Activated T-cell treated with anti-CD3 and anti-CD28 coated beads, Interleukin-2, amount 50 U/mL, for 72 hours (primary cell): ENCODE measurements at regions not wholly inside any gene's neighbourhood (a gene's known extent, or its start where the extent isn't known, plus 50 kb on each side); places are given as distances from the start of the nearest gene placed in this dataset.
"Not testable (repeated sequence)": the region's sequence is repeated elsewhere in the genome, so short reads cannot be mapped to it uniquely, and the experiment has no call there.

ENCODE experiments used
- ATAC-seq, 2 donors: fragments of 150-1000 bp; cut with Tn5 transposase; replicated peaks in 1 of 2; 2 replicates each; pipeline ENCODE4 v1.10.0; 2021; ENCODE audit warnings: moderate library complexity in 2 of 2, mild to moderate bottlenecking in 1 of 2
- DNase-seq, 2 donors: peaks; one replicate each; pipeline ENCODE4 v3.0.0; 2021 to 2022; ENCODE audit warnings: mixed read lengths in 1 of 2
- H3K27ac Mint-ChIP-seq: one replicate; pipeline ENCODE4 v1.8.0; 2022; ENCODE audit warnings: mild to moderate bottlenecking, moderate library complexity, mixed read lengths
- H3K27me3 Mint-ChIP-seq: one replicate; pipeline ENCODE4 v1.8.0; 2022; ENCODE audit warnings: low read depth, mixed read lengths
- H3K36me3 Mint-ChIP-seq, 2 donors: one replicate each; pipeline ENCODE4 v1.8.0; 2022; ENCODE audit warnings: mixed read lengths in 2 of 2, mild to moderate bottlenecking in 1 of 2; ENCODE audit not compliant: insufficient read depth in 2 of 2
- H3K4me1 Mint-ChIP-seq: one replicate; pipeline ENCODE4 v1.8.0; 2022; ENCODE audit warnings: low read depth, mixed read lengths
- H3K4me3 Mint-ChIP-seq, 2 donors: one replicate each; pipeline ENCODE4 v1.8.0; 2022; ENCODE audit warnings: mild to moderate bottlenecking in 2 of 2, mixed read lengths in 2 of 2, moderate library complexity in 2 of 2
- H3K9me3 Mint-ChIP-seq, 2 donors: one replicate each; pipeline ENCODE4 v1.8.0; 2022; ENCODE audit warnings: mixed read lengths in 2 of 2

GRCh38 chr3:198138205-198138604, 178.2 kb downstream of the LMLN start:
- DNase-seq, H3K36me3 Mint-ChIP-seq, H3K27me3 Mint-ChIP-seq, H3K9me3 Mint-ChIP-seq, H3K4me3 Mint-ChIP-seq, ATAC-seq, H3K4me1 Mint-ChIP-seq, H3K27ac Mint-ChIP-seq: not testable (repeated sequence)

DNA sequence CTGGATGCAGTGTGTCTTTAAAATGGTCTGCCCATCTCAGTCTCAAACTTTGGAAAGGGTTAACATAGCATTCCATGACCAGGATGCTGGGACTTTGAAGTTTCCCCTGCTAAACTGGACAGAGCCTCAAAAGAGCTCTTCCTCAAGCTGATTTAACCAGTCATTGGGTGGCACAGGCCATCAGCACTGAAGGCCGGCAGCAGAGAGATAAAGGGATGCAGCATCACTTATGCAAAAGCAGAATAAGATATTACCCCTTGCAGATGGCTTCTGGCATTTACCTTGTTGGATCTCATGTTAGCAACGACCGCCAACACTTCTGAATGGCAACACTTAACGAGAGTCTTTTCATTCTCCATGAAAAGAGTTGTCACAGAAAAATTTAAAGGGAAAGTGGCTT, 179.0 kb downstream of the LMLN start:
- not testable (repeated sequence) for H3K4me3 Mint-ChIP-seq

GRCh38 chr3:198139513-198140167, 179.6 kb downstream of the LMLN start:
- H3K4me1 Mint-ChIP-seq, H3K36me3 Mint-ChIP-seq, H3K27me3 Mint-ChIP-seq, DNase-seq, H3K9me3 Mint-ChIP-seq, H3K27ac Mint-ChIP-seq, ATAC-seq, H3K4me3 Mint-ChIP-seq: not testable (repeated sequence)

More for the DNA sequence above, 179.0 kb downstream of the LMLN start:
- H3K9me3 Mint-ChIP-seq, ATAC-seq, H3K36me3 Mint-ChIP-seq, H3K27ac Mint-ChIP-seq, DNase-seq, H3K27me3 Mint-ChIP-seq, H3K4me1 Mint-ChIP-seq: not testable (repeated sequence)

DNA sequence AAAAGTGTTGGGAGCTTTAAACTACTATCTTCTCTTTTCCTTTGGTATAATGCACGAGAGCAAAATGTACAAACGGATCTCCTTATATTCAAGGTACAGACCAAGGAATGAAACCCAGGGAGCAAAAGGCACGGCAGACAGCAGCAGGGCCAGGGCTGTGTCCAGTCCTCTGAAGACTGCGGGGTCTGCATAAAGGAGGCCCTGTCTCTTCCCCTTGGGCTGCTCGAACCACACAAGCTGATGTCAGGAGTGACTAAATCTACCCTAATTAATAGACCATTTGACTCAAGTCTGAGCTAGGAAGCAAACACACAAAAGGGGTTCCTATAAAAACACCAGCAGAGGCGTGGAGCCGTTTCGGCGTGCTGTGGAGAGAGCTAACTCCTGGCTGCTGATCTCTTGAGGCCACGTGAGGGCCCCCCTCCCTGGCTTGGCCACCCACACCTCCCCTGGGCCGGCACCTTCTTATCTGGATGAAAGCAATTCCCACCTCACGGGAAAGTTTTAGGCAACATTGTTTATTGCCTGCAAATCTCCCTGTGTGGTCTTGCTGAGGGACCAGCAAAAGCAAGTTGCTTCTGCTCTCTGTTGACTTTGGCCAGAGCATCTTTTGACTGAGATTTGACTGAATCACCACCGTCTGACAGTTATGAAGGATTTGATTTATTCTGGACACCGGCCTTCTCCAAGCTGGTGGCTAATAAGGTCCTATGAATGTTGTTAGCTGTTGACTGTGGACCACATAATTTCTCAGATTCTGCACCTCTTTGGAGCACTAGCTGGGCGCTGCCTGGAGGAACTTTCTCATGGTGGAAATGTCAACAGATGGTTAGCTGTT, 183.5 kb downstream of the LMLN start:
- H3K4me3 Mint-ChIP-seq, H3K4me1 Mint-ChIP-seq, H3K36me3 Mint-ChIP-seq, H3K9me3 Mint-ChIP-seq, ATAC-seq, H3K27ac Mint-ChIP-seq, H3K27me3 Mint-ChIP-seq, DNase-seq: not testable (repeated sequence)

- not testable (repeated sequence) for H3K27ac Mint-ChIP-seq, H3K9me3 Mint-ChIP-seq, ATAC-seq, H3K4me1 Mint-ChIP-seq, H3K36me3 Mint-ChIP-seq, H3K4me3 Mint-ChIP-seq, H3K27me3 Mint-ChIP-seq, DNase-seq
These were observed 185.3 kb downstream of the LMLN start for GRCh38 chr3:198145231-198145784.

DNA sequence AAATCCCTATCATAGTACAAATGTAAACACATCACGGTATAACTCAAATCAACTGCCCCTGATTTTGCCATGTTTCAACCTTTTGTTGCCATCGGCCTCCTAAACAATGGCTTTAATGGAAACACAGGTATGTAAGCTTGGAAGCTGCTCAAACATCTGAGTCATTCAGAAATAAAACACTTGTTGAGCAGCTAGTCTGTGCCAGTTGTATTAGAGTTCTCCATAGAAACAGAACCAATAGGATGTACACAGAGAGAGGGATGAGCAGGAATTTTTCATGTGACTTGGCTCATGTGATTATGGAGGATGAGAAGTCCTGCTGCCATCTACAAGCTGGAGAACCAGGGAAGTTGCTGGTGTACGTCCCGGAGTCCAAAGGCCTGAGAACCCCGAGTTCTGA, 186.1 kb downstream of the LMLN start:
- H3K27ac Mint-ChIP-seq, H3K36me3 Mint-ChIP-seq, ATAC-seq, H3K27me3 Mint-ChIP-seq, DNase-seq, H3K4me1 Mint-ChIP-seq, H3K4me3 Mint-ChIP-seq, H3K9me3 Mint-ChIP-seq: not testable (repeated sequence)

DNA sequence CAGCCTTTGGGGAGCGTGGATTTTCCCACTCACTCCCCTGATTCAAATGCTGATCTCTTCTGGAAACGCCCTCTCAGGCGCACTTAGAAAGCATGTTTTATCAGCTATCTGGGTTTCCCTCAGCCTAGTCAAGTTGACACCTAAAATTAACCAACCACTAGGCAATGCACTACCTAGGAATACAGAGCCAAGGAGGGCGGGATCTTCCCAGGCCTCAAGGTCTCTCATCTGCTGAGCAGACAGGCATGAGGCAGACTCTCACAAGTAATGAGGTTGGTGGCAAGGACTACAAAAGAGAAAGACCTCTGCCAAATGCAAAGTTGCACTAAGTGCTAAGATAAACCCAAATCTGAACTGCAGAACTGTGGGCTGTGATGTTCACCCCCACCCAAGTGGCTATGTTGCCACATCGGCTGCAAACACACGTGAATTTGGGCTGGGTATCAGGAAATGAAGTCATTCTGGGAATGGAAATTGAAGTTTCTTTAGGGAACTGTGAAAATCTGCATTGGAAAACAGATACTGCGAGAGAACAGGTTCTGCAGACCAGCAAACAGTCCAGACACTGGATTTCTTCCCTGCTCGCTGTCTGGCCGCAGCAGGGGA, 186.6 kb downstream of the LMLN start:
- not testable (repeated sequence) for H3K27ac Mint-ChIP-seq, H3K36me3 Mint-ChIP-seq, ATAC-seq, H3K27me3 Mint-ChIP-seq, H3K9me3 Mint-ChIP-seq, H3K4me1 Mint-ChIP-seq, DNase-seq, H3K4me3 Mint-ChIP-seq

DNA sequence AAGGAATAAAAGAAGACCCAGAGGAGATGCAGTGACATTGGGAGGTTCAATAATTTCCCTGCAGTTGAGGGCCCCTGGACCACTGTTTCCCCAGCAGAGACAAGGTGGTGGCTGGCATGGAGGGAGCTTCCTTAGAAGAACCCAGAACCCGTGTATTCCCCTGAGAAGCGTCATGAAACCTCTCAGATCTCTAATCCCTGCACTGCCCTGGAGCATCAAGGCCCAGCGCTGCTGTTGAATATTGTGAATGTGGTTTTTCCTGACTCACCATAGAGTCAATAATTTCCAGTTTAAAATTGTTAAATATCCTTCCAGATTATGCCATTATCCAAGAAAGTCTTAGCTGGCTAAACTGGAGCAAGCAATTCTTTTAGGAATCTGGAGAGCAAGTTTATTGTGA, 187.2 kb downstream of the LMLN start:
- not testable (repeated sequence) for H3K4me3 Mint-ChIP-seq, H3K27ac Mint-ChIP-seq, H3K36me3 Mint-ChIP-seq, H3K27me3 Mint-ChIP-seq, H3K9me3 Mint-ChIP-seq, DNase-seq, ATAC-seq, H3K4me1 Mint-ChIP-seq

GRCh38 chr3:198147993-198148392, 188.0 kb downstream of the LMLN start:
- H3K4me3 Mint-ChIP-seq, ATAC-seq, H3K36me3 Mint-ChIP-seq, DNase-seq, H3K9me3 Mint-ChIP-seq, H3K27me3 Mint-ChIP-seq, H3K4me1 Mint-ChIP-seq, H3K27ac Mint-ChIP-seq: not testable (repeated sequence)

GRCh38 chr3:198149904-198150303, 189.9 kb downstream of the LMLN start:
- H3K27ac Mint-ChIP-seq, ATAC-seq, H3K36me3 Mint-ChIP-seq, DNase-seq, H3K4me3 Mint-ChIP-seq, H3K4me1 Mint-ChIP-seq, H3K9me3 Mint-ChIP-seq, H3K27me3 Mint-ChIP-seq: not testable (repeated sequence)

- not testable (repeated sequence) for H3K4me3 Mint-ChIP-seq, H3K27ac Mint-ChIP-seq, H3K27me3 Mint-ChIP-seq, H3K4me1 Mint-ChIP-seq, DNase-seq, H3K36me3 Mint-ChIP-seq, H3K9me3 Mint-ChIP-seq, ATAC-seq
These were observed 191.8 kb downstream of the LMLN start for GRCh38 chr3:198151867-198152266.

DNA sequence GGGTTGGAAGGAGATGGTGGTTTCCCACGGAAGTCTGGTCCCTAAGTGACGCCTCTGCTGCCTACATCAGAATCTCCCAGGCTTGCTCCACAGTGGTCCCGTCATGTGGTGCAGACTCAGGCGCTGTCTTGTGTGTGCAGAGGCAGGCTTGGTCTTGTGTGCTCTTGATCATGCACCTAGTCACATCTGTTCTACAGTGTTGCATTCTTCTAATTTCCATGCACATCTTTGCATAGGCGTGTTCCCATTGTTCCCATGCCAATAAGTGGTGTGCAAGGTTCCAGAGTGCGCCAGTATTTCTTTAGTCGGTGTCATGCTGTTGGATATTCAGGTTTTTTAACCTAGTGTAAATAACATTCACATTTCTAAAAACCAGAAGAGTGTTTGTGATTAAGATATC, 195.8 kb downstream of the LMLN start:
- not testable (repeated sequence) for H3K36me3 Mint-ChIP-seq, H3K4me3 Mint-ChIP-seq, H3K4me1 Mint-ChIP-seq, H3K27me3 Mint-ChIP-seq, H3K9me3 Mint-ChIP-seq, ATAC-seq, DNase-seq, H3K27ac Mint-ChIP-seq

GRCh38 chr3:198157231-198157868, 197.3 kb downstream of the LMLN start:
- H3K27me3 Mint-ChIP-seq, H3K36me3 Mint-ChIP-seq: not testable (repeated sequence)

More at GRCh38 chr3:198157231-198157868, 197.3 kb downstream of the LMLN start:
- not testable (repeated sequence) for DNase-seq, H3K9me3 Mint-ChIP-seq, H3K27ac Mint-ChIP-seq, H3K4me3 Mint-ChIP-seq, H3K4me1 Mint-ChIP-seq
- peak; percentile 96 to 99 for ATAC-seq
